Body of pancreas (tissue), 4 donors: ENCODE measurements at regions not wholly inside any gene's neighbourhood (a gene's known extent, or its start where the extent isn't known, plus 50 kb on each side); places are given as distances from the start of the nearest gene placed in this dataset.

Source experiments
- ATAC-seq: fragments of 150-250 bp; one replicate; pipeline ENCODE4 v1.9.1; 2016
- DNase-seq, 4 donors: peaks; one replicate each; pipeline ENCODE4 v3.0.0-alpha.2; 2019
- H3K27ac ChIP-seq, 4 donors: fragments of 200-600 bp; sonication (generic); 1 replicate in 3 of 4; 2 replicates in 1 of 4; pipeline versions ENCODE4 v1.5.1 to v1.6.1; 2016 to 2019; ENCODE audit warnings: mild to moderate bottlenecking in 1 of 4, mixed read lengths in 1 of 4, moderate library complexity in 1 of 4
- H3K27me3 ChIP-seq, 2 donors: fragments of 200-600 bp; sonication (generic); one replicate each; pipeline ENCODE4 v1.6.0; 2016; ENCODE audit warnings: mild to moderate bottlenecking in 1 of 2
- H3K36me3 ChIP-seq, 2 donors: fragments of 200-600 bp; sonication (generic); replicated peaks in 1 of 2; 2 replicates each; pipeline ENCODE4 v1.5.1; 2016; ENCODE audit warnings: low read depth in 2 of 2; ENCODE audit not compliant: insufficient read depth in 1 of 2
- H3K4me1 ChIP-seq: fragments of 200-600 bp; sonication (generic); one replicate; pipeline ENCODE4 v1.6.0; 2016
- H3K4me3 ChIP-seq, 2 donors: fragments of 200-600 bp; sonication (generic); 1 replicate in 1 of 2; 2 replicates in 1 of 2; pipeline ENCODE4 v1.5.1; 2016 to 2019
- H3K9me3 ChIP-seq, 3 donors: fragments of 200-600 bp; sonication (generic); 1 replicate in 2 of 3; 2 replicates in 1 of 3; pipeline ENCODE4 v1.5.1; 2016
- POLR2A ChIP-seq, 3 donors: fragments of 450-650 bp; IDR thresholded peaks; one replicate each; pipeline ENCODE4 v1.6.1; 2016; ENCODE audit warnings: antibody characterized with exemption in 3 of 3, mild to moderate bottlenecking in 2 of 3
- WGBS, 2 donors: methylation state at CpG; one replicate each; pipeline ENCODE4 v1.1.5; 2017; 5-methylcytosine and 5-hydroxymethylcytosine counted together
- intact Hi-C: fragments of 100-400 bp; cut with DNase I; formaldehyde crosslinking; loops from one replicate; pipeline ENCODE4 v1.15.1; 2023
- TF ChIP-seq, protein P1 (sequence below), 7 experiments: fragments of 450-650 bp in 4 of 7; fragments of 200-600 bp in 3 of 7; sonication (generic) in 3 of 7; IDR thresholded peaks; one replicate each; pipeline ENCODE4 v1.5.1; 2016 to 2019; ENCODE audit warnings: antibody characterized with exemption in 7 of 7

DNA sequence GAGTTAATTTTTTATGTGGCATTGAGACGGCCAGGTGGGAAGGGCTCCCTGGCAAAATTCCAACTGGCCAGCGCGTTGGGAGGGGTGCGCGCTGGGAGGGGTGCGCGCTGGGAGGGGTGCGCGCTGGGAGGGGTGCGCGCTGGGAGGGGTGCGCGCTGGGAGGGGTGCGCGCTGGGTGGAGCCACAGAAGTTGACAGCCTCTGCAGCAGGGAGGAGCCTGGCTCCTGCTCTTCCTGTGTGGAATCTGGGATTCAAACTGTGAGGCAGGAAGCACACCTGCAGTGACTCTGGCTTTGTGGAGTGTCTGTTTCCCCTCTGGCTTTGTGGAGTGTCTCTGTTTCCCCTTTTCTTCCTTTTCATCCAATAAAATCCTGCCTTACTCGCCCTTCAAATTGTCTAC is 147.9 kb upstream of the CBLN2 start:
- Histone ChIP-seq H3K4me3 (no peak overlapping the region), H3K9me3 (no peaks in the 10 kb centered on the region), H3K27me3 (no peaks in the 10 kb centered on the region), H3K27ac (no peak overlapping the region), H3K4me1 (peaks cover 13% of the 10 kb centered on the region), H3K36me3 (no peaks in the 10 kb centered on the region)
- DNase-seq, result peak; percentile 17 to 50 (median 24)
- intact Hi-C loops, result no loop called here
- ATAC-seq, result peak; percentile 67
- WGBS, 2 donors, result 2 to 13% methylated on average over 6 to 16 of the region's 16 CpGs
- peak in 2 of 3 donors; percentile 12 to 20 for TF ChIP-seq POLR2A (IDR thresholded peaks at IDR 0.05)
- TF ChIP-seq, protein P1, sequence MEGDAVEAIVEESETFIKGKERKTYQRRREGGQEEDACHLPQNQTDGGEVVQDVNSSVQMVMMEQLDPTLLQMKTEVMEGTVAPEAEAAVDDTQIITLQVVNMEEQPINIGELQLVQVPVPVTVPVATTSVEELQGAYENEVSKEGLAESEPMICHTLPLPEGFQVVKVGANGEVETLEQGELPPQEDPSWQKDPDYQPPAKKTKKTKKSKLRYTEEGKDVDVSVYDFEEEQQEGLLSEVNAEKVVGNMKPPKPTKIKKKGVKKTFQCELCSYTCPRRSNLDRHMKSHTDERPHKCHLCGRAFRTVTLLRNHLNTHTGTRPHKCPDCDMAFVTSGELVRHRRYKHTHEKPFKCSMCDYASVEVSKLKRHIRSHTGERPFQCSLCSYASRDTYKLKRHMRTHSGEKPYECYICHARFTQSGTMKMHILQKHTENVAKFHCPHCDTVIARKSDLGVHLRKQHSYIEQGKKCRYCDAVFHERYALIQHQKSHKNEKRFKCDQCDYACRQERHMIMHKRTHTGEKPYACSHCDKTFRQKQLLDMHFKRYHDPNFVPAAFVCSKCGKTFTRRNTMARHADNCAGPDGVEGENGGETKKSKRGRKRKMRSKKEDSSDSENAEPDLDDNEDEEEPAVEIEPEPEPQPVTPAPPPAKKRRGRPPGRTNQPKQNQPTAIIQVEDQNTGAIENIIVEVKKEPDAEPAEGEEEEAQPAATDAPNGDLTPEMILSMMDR (IDR thresholded peaks at IDR 0.05), result no peak

DNA sequence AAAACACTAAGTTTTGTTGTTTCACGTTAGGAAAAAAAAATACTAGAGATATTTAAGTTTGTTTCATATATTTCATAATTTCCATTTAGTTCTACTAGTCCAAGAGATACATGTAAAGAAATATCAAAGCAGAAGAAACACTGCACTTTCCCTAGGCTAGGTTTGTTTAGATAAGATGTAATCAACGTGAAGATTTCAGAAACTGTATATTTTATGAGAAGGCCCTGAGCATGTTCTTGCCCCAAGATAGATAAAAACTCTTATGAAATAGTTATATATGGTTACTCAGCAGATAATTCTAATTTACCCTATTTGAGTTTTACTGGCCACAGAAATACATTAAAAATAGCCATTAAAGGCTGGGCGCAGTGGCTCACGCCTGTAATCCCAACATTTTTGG is 143.6 kb upstream of the CBLN2 start:
- no peaks in the 10 kb centered on the region for H3K36me3 ChIP-seq
- H3K4me1 ChIP-seq, result peaks cover 9% of the 10 kb centered on the region
- H3K27ac ChIP-seq, result no peak overlapping the region
- 62% methylated on average over 4 of the region's 4 CpGs for WGBS, 2 donors
- DNase-seq (no peak), ATAC-seq (no peak)
- no peak overlapping the region for H3K4me3 ChIP-seq
- intact Hi-C loops, result no loop called here
- no peaks in the 10 kb centered on the region for H3K9me3 ChIP-seq
- TF ChIP-seq, protein P1 (IDR thresholded peaks at IDR 0.05), result no peak
- no peak for TF ChIP-seq POLR2A (IDR thresholded peaks at IDR 0.05)
- no peaks in the 10 kb centered on the region for H3K27me3 ChIP-seq

DNA sequence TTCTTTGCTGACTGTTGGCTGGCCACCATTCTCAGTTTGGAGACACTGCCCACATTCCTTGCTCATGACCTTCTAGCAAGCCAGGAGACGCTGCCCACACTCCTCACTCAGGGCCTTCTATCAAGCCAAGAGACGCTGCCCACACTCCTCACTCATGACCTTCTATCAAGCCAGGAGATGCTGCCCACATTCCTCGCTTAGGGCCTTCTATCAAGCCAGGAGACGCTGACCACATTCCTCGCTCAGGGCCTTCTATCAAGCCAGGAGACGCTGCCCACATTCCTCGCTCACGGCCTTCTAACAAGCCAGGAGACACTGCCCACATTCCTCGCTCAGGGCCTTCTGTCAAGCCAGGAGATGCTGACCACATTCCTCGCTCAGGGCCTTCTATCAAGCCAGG is 131.3 kb upstream of the CBLN2 start:
- intact Hi-C loops, result no loop called here
- Histone ChIP-seq H3K4me3 (no peak overlapping the region), H3K27me3 (no peaks in the 10 kb centered on the region), H3K27ac (no peak overlapping the region), H3K9me3 (no peaks in the 10 kb centered on the region), H3K4me1 (no peaks in the 10 kb centered on the region), H3K36me3 (no peaks in the 10 kb centered on the region)
- ATAC-seq (no peak), DNase-seq (no peak)
- TF ChIP-seq, protein P1 (IDR thresholded peaks at IDR 0.05), result no peak
- no peak for TF ChIP-seq POLR2A (IDR thresholded peaks at IDR 0.05)
- 50 to 55% methylated on average over 10 of the region's 10 CpGs for WGBS, 2 donors

DNA sequence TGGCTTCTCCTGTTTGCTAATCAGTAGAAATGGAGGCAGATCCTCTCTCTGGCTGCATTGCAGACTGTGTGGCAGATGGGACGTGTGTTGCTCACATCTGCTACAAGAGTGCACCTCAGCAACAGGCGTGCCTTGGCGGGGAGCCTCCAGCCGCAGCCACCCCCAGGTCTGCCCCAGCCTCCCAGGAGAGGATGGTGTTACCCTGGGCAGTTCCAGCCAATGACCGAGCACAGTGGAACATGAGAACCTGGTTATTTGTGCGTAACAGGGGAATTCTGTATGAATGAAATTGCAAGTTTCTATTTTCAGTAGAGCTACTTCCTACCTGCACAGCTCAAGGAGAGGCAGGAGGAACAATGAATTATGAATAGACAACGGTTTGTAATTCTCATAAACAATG is 130.6 kb upstream of the CBLN2 start:
- H3K36me3 ChIP-seq, result no peaks in the 10 kb centered on the region
- no peak overlapping the region for H3K4me3 ChIP-seq
- H3K4me1 ChIP-seq, result no peaks in the 10 kb centered on the region
- no peak overlapping the region for H3K27ac ChIP-seq
- no peak for DNase-seq
- 53 to 61% methylated on average over 7 of the region's 7 CpGs for WGBS, 2 donors
- intact Hi-C loops, result no loop called here
- H3K27me3 ChIP-seq, result no peaks in the 10 kb centered on the region
- no peak for ATAC-seq
- TF ChIP-seq POLR2A (IDR thresholded peaks at IDR 0.05), result no peak
- TF ChIP-seq, protein P1 (IDR thresholded peaks at IDR 0.05), result no peak
- H3K9me3 ChIP-seq, result no peaks in the 10 kb centered on the region

DNA sequence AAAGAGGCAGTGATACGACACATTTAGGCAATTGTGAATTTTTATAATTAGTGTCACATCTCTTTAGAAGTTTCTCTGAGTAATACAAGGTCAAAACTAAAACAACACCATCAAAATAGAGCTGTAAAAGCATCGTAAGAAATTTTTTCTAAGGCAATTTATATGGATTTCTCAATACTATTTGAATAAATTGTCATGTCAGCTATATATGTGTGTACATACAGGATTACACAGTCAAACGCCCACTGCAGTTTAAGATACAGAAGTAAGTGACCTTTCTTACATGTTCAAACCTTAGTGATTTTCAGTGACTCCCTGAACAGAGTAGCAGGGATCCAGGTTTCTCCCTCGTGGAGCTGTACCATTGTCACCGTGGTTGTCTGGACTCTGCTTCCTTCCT is 129.1 kb upstream of the CBLN2 start:
- ATAC-seq, result no peak

More for the DNA sequence above, 129.1 kb upstream of the CBLN2 start:
- intact Hi-C loops, result no loop called here
- 32 to 34% methylated on average over 5 of the region's 5 CpGs for WGBS, 2 donors
- Histone ChIP-seq H3K36me3 (no peaks in the 10 kb centered on the region), H3K27me3 (no peaks in the 10 kb centered on the region), H3K4me3 (no peak overlapping the region), H3K9me3 (no peaks in the 10 kb centered on the region), H3K27ac (no peak overlapping the region), H3K4me1 (no peaks in the 10 kb centered on the region)
- DNase-seq, result no peak
- TF ChIP-seq, protein P1 (IDR thresholded peaks at IDR 0.05), result no peak
- no peak for TF ChIP-seq POLR2A (IDR thresholded peaks at IDR 0.05)
